IPS DF 6.9 (cell line): ENCODE measurements at regions not wholly inside any gene's neighbourhood (a gene's known extent, or its start where the extent isn't known, plus 50 kb on each side); places are given as distances from the start of the nearest gene placed in this dataset.

Source experiments
- DNase-seq: peaks from one replicate; pipeline ENCODE4 v3.0.0-alpha.2; 2013; ENCODE audit warnings: low read depth, low spot score
- H3K27ac ChIP-seq: one replicate; pipeline ENCODE4 v1.5.1; 2013; ENCODE audit warnings: low read length, control low read depth
- H3K27me3 ChIP-seq: 2 replicates; pipeline ENCODE4 v1.6.1; 2013; ENCODE audit warnings: mild to moderate bottlenecking, low read length; ENCODE audit not compliant: control insufficient read depth, insufficient read depth
- H3K36me3 ChIP-seq: 2 replicates; pipeline ENCODE4 v1.6.1; 2013; ENCODE audit warnings: low read length; ENCODE audit not compliant: control insufficient read depth, insufficient read depth
- H3K4me1 ChIP-seq: 2 replicates; pipeline ENCODE4 v1.6.1; 2013; ENCODE audit warnings: low read length; ENCODE audit not compliant: control insufficient read depth, insufficient read depth
- H3K4me3 ChIP-seq: 2 replicates; pipeline ENCODE4 v1.5.1; 2013; ENCODE audit warnings: mild to moderate bottlenecking, low read length
- H3K9me3 ChIP-seq: 2 replicates; pipeline ENCODE4 v1.6.1; 2013; ENCODE audit warnings: low read length, inconsistent platforms; ENCODE audit not compliant: control insufficient read depth, insufficient read depth
- WGBS: extraction: QIAGEN DNeasy Blood & Tissue Kit; methylation state at CpG from one replicate; pipeline ENCODE4 v1.1.7; 2013; ENCODE audit warnings: mixed read lengths, missing lambda C conversion rate; ENCODE audit not compliant: insufficient read length, insufficient coverage; 5-methylcytosine and 5-hydroxymethylcytosine counted together

GRCh38 chr11:109739379-109739778, 317.4 kb downstream of the C11orf87 start:
- DNase-seq = no peak
- no CpG with 5 or more reads among the region's 2 CpGs for WGBS
- Histone ChIP-seq H3K27me3 (no peaks in the 10 kb centered on the region), H3K27ac (no peak overlapping the region), H3K36me3 (no peaks in the 10 kb centered on the region), H3K4me3 (no peak overlapping the region), H3K4me1 (no peaks in the 10 kb centered on the region), H3K9me3 (no peaks in the 10 kb centered on the region)

GRCh38 chr11:109745996-109746625, 324.1 kb downstream of the C11orf87 start:
- Histone ChIP-seq H3K27ac (no peak overlapping the region), H3K4me3 (no peak overlapping the region), H3K9me3 (no peaks in the 10 kb centered on the region), H3K4me1 (no peaks in the 10 kb centered on the region), H3K36me3 (no peaks in the 10 kb centered on the region), H3K27me3 (no peaks in the 10 kb centered on the region)
- no CpG with 5 or more reads among the region's 4 CpGs for WGBS
- DNase-seq = no peak

GRCh38 chr11:109747839-109748238, 325.8 kb downstream of the C11orf87 start:
- no CpG with 5 or more reads among the region's 7 CpGs for WGBS
- Histone ChIP-seq H3K4me3 (no peak overlapping the region), H3K27ac (no peak overlapping the region), H3K27me3 (no peaks in the 10 kb centered on the region), H3K9me3 (no peaks in the 10 kb centered on the region), H3K4me1 (no peaks in the 10 kb centered on the region), H3K36me3 (no peaks in the 10 kb centered on the region)
- no peak for DNase-seq

- Histone ChIP-seq H3K27ac (no peak overlapping the region), H3K4me3 (no peak overlapping the region), H3K27me3 (no peaks in the 10 kb centered on the region), H3K36me3 (no peaks in the 10 kb centered on the region), H3K4me1 (no peaks in the 10 kb centered on the region), H3K9me3 (no peaks in the 10 kb centered on the region)
- DNase-seq = no peak
- no CpG with 5 or more reads among the region's 1 CpG for WGBS
Measured at GRCh38 chr11:109749476-109749875, 327.5 kb downstream of the C11orf87 start.

- no peaks in the 10 kb centered on the region for H3K9me3 ChIP-seq
- no peak overlapping the region for H3K27ac ChIP-seq
- H3K27me3 ChIP-seq = no peaks in the 10 kb centered on the region
- H3K36me3 ChIP-seq = no peaks in the 10 kb centered on the region
- DNase-seq = no peak
- WGBS = no CpG with 5 or more reads among the region's 2 CpGs
- no peaks in the 10 kb centered on the region for H3K4me1 ChIP-seq
- no peak overlapping the region for H3K4me3 ChIP-seq
Measured at GRCh38 chr11:109750964-109751363, 329.0 kb downstream of the C11orf87 start.

- Histone ChIP-seq H3K4me3 (no peak overlapping the region), H3K9me3 (no peaks in the 10 kb centered on the region), H3K36me3 (no peaks in the 10 kb centered on the region), H3K27me3 (no peaks in the 10 kb centered on the region), H3K4me1 (no peaks in the 10 kb centered on the region), H3K27ac (no peak overlapping the region)
- WGBS = no CpG with 5 or more reads among the region's 5 CpGs
- no peak for DNase-seq
Measured at GRCh38 chr11:109752212-109752825, 330.3 kb downstream of the C11orf87 start.

- Histone ChIP-seq H3K27ac (no peak overlapping the region), H3K9me3 (no peaks in the 10 kb centered on the region), H3K27me3 (no peaks in the 10 kb centered on the region), H3K4me3 (no peak overlapping the region), H3K4me1 (no peaks in the 10 kb centered on the region), H3K36me3 (no peaks in the 10 kb centered on the region)
- WGBS = no CpG with 5 or more reads among the region's 1 CpG
- no peak for DNase-seq
Measured at GRCh38 chr11:109756521-109756920, 334.5 kb downstream of the C11orf87 start.

- Histone ChIP-seq H3K27me3 (no peaks in the 10 kb centered on the region), H3K9me3 (no peaks in the 10 kb centered on the region), H3K4me1 (no peaks in the 10 kb centered on the region), H3K27ac (no peak overlapping the region), H3K36me3 (no peaks in the 10 kb centered on the region), H3K4me3 (no peak overlapping the region)
- DNase-seq = no peak
- WGBS = no CpG with 5 or more reads among the region's 3 CpGs
Measured at GRCh38 chr11:109756951-109757350, 335.0 kb downstream of the C11orf87 start.

- H3K27me3 ChIP-seq = no peaks in the 10 kb centered on the region
- no peak overlapping the region for H3K27ac ChIP-seq
- H3K4me1 ChIP-seq = no peaks in the 10 kb centered on the region
- no peaks in the 10 kb centered on the region for H3K36me3 ChIP-seq
- no peak for DNase-seq
- H3K4me3 ChIP-seq = no peak overlapping the region
- no CpG with 5 or more reads among the region's 3 CpGs for WGBS
- no peaks in the 10 kb centered on the region for H3K9me3 ChIP-seq
Measured at GRCh38 chr11:109762546-109762945, 330.6 kb upstream of the ZC3H12C start.

GRCh38 chr11:109765709-109766311, 327.4 kb upstream of the ZC3H12C start:
- H3K27me3 ChIP-seq = no peaks in the 10 kb centered on the region
- no peak for DNase-seq
- no peak overlapping the region for H3K4me3 ChIP-seq
- WGBS = no CpG with 5 or more reads among the region's 5 CpGs
- H3K4me1 ChIP-seq = no peaks in the 10 kb centered on the region
- H3K9me3 ChIP-seq = no peaks in the 10 kb centered on the region
- H3K27ac ChIP-seq = no peak overlapping the region
- H3K36me3 ChIP-seq = no peaks in the 10 kb centered on the region

GRCh38 chr11:109769858-109770257, 323.3 kb upstream of the ZC3H12C start:
- Histone ChIP-seq H3K27me3 (no peaks in the 10 kb centered on the region), H3K4me1 (no peaks in the 10 kb centered on the region), H3K9me3 (no peaks in the 10 kb centered on the region), H3K27ac (no peak overlapping the region), H3K36me3 (no peaks in the 10 kb centered on the region), H3K4me3 (no peak overlapping the region)
- DNase-seq = no peak
- WGBS = no CpG with 5 or more reads among the region's 4 CpGs
